HCEC 1CT (cell line): ENCODE measurements at regions not wholly inside any gene's neighbourhood (a gene's known extent, or its start where the extent isn't known, plus 50 kb on each side); places are given as distances from the start of the nearest gene placed in this dataset.
"Not testable (repeated sequence)": the region's sequence is repeated elsewhere in the genome, so short reads cannot be mapped to it uniquely, and the experiment has no call there.

Experiments
- DNase-seq: peaks from one replicate; pipeline ENCODE4 v3.0.0-alpha.2; 2017

DNA sequence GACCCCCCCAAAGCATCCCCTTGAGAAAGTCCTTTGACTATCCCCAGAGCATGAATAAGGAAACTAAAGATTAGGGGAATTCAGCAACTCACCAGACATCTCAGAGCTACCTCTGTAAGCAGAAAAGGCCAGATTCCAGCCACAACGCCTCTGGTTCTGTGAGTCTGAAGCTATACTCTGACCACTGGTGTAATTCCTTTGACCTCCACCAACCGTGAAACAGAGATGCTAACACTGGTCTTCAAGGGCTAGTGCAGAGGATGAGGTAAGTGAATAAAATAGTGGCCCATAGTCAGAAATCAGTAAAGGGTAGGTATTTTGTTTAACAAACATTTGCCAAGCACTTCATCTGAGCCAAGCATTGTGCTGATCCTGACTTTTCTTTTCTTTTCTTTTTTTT, 353.4 kb downstream of the NPIPA8 start:
- no peak for DNase-seq

GRCh38 chr16:17977260-17977659, 359.3 kb downstream of the NPIPA8 start:
- DNase-seq = no peak

- DNase-seq = no peak
These were observed 364.0 kb downstream of the NPIPA8 start for GRCh38 chr16:17972460-17972943.

GRCh38 chr16:17970816-17971331, 365.7 kb downstream of the NPIPA8 start:
- DNase-seq = no peak

GRCh38 chr16:17970157-17970765, 366.3 kb downstream of the NPIPA8 start:
- DNase-seq = no peak

GRCh38 chr16:17965133-17965900, 371.2 kb downstream of the NPIPA8 start:
- no peak for DNase-seq

GRCh38 chr16:17964196-17964595, 372.3 kb downstream of the NPIPA8 start:
- DNase-seq = no peak

- DNase-seq = no peak
These were observed 373.2 kb downstream of the NPIPA8 start for GRCh38 chr16:17963185-17963836.

- no peak for DNase-seq
These were observed 373.8 kb downstream of the NPIPA8 start for GRCh38 chr16:17962726-17963125.

DNA sequence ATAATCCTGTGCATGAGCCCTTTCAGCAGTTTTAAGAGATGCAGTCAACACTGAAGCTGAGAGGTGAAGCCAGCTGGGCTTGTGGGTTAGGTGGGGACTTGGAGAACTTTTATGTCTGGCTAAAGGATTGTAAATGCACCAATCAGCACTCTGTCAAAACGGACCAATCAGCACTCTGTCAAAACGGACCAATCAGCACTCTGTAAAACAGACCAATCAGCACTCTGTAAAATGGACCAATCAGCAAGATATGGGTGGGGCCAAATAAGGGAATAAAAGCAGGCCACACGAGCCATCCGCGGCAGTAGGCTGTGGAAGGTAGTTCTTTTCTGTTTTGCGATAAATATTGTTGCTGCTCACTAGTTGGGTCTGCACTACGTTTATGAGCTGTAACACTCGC, 374.7 kb downstream of the NPIPA8 start:
- not testable (repeated sequence) for DNase-seq

GRCh38 chr16:17951378-17951777, 385.2 kb downstream of the NPIPA8 start:
- no peak for DNase-seq

DNA sequence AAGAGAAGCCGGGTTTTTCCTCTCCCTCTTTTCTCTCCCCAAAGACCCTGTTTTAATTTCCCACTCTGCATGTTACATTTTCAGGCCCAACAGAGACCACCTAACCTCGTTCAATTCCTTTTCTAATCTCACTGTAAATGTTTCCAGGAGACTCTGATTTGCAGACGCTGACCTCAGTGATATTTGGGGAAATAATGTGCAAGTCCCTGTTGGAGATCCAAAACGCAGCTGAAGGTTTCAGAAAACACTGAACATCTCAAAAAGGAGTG, 386.6 kb downstream of the NPIPA8 start:
- no peak for DNase-seq

DNA sequence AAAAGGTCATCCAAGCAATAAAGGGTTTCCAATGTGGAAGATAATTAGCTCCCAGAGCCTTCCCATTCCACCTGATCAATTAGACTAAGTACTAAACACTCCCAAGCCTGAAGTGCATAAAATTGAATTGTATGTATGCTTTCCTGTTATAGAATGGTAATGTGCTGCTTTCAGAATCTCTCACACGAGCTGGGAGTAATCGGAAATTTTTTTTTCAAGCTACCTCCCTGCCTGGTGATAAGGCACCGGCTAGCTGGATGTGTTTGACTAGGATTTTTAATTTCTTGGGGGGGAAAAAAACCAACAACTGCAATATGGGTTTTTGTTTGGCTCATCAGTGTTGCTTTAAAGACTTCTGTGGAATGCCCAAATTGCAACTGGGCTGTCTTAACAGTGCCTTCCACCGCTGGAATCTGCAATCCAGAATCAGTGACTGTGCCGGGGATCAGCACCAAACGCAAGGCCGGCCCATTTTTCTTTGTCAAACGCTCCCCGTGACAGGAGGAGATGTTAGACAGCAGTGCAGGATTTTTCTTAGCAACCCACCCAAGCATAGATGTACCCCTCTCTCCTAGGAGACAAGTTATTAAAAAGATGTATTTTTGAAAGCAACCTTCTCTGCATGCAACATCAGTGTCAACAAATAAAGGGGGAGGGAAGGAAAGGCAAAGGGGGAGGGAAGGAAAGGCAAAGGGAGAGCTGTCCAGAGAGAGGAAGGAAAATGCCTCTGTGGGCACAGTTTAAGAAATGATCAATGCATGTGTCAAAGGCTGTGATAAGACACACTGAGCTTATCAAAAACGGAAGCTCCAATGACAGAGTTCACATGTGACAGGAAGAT, 387.2 kb downstream of the NPIPA8 start:
- no peak for DNase-seq

- DNase-seq = no peak
These were observed 388.9 kb downstream of the NPIPA8 start for GRCh38 chr16:17947637-17948036.

DNA sequence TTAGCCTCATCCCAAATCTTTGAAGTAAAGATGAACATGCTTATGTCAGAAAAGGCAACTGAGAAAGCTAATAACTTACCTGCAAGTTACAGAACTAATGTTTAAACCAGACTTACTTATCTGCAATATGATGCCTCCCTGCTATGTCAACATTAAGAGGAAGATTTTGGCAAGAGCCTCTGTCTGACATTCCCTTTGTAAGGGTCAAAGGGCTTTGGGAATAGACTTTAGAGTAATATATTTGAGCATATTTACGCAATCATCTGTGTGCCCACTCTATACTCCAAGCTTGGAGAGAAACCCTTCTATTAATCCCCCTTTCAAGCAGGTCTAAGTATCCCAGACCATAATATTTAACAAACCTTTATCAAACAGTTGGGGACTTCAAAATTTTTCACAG, 389.4 kb downstream of the NPIPA8 start:
- DNase-seq = no peak

DNA sequence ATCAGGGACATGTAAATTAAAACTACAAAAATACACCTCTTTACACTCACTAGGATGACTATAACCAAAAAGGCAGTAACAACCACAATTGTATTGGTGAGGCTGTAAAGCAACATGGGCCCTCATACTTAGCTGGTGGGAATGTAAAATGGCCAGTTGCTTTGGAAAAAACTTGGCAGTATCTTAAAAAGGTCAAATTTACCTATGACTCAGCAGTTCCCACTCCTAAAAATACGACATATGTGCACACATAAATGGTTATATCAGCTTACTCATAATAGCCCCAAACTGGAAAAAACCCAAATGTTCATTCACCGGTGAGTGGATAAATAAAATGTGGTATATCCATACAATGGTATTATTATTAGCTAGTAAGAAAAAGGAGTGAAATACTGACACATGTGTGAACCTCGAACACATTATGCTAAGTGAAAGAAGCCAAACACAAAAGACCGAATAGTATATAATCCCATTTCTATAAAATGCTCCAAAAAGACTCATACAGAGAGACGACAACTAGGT, 391.4 kb downstream of the NPIPA8 start:
- no peak for DNase-seq

DNA sequence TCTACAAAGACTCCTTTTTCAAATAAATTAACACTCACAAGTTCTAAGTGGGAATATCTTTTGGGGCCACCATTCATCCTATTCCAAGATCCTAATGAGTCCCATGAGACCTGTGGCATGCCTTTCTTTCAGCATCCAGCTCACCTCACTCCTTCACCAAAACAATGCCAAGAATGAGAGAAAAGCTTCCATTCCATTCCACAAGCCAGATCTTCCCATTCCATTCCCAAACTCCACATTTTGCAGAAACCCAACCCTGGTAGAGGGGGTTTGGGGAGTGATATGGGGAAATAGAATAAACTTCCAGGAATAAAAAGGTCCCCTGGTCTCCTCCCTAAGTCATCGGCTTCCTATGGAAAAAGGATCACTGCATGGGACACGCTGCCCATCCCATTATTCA, 392.2 kb downstream of the NPIPA8 start:
- DNase-seq = no peak

- no peak for DNase-seq
These were observed 394.5 kb downstream of the NPIPA8 start for GRCh38 chr16:17942067-17942466.

DNA sequence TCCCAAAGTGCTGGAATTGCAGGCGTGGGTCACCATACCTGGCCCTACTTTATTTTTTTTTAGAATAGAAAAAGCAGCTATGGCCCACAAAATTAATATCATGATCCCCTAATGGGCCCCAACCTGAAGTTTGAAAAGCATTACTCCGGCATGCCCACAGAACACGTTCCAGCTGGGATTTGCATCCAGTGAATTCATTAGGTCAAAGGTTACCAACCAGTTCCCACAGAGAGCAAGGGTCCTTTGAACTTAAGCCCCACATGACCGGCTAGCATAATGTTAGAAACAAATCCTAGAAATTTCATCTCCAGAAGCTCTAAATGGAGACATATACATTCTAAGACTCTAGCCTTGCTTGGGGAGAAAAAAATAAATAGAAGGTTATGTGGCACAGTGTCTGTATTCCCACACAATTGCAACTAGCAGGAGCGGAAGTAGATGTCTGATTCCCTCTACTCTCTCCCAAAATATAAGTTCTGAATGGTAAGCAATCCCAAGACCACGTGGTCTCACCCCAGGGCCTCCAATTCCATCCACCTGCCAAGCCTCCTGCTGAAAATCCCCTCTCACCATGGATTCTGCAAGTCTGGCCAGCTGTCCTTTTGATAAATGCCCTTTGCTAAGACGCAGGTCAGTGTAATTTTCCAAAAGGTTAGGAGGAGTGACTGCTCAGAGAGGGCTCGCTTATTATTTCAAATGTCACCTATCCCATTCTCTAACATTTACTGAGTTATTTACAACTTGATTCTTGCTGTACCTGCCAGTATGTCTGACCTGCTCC, 395.8 kb downstream of the NPIPA8 start:
- no peak for DNase-seq

- no peak for DNase-seq
These were observed 396.8 kb downstream of the NPIPA8 start for GRCh38 chr16:17939723-17940122.

DNA sequence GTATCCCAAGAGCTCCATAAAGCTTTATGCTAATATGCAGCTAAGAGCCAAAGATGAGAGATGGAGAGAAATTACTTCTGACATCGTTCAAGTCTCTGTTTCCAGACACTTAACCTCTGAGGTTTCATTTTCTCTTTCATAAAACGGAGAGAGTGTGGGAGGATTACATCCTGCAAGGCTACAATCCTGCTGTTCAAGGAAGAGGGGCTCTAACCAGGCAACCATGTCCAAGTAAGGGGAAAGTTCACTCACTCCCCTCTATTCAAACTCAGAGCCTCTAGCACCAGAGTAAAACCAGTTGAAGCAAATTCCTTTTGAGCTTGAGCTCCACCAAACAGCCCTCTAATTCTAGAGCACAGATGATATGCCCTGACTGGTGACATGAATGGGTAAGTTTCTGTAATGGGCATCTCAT, 397.4 kb downstream of the NPIPA8 start:
- no peak for DNase-seq

GRCh38 chr16:17938546-17938945, 398.0 kb downstream of the NPIPA8 start:
- DNase-seq = no peak
